ENCODE measurements at regions not wholly inside any gene's neighbourhood (a gene's known extent, or its start where the extent isn't known, plus 50 kb on each side); places are given as distances from the start of the nearest gene placed in this dataset.

GRCh38 chr7:17674943-17675608 lies 265.2 kb downstream of the SNX13 start:
- H4K20me1 ChIP-seq (ENCODE audit: insufficient read depth), result no peaks in the 10 kb centered on the region
- H3K9me2 ChIP-seq (ENCODE audit: insufficient read depth, low read length), result no peaks in the 10 kb centered on the region
- TF ChIP-seq RAD21 (conservative IDR thresholded peaks at IDR 0.05), result no peak
- TF ChIP-seq EP300 (conservative IDR thresholded peaks at IDR 0.05; ENCODE audit: poor library complexity, severe bottlenecking), result no peak
- TF ChIP-seq MXI1 (conservative IDR thresholded peaks at IDR 0.05; ENCODE audit: poor library complexity, severe bottlenecking), result no peak
- TF ChIP-seq CTCF (IDR thresholded peaks at IDR 0.05; ENCODE audit: poor library complexity, severe bottlenecking), result no peak
- no peak for TF ChIP-seq SMC3 (conservative IDR thresholded peaks at IDR 0.05; ENCODE audit: poor library complexity)
- no peak for TF ChIP-seq EZH2 (IDR thresholded peaks at IDR 0.05; ENCODE audit: borderline replicate concordance, insufficient read depth, low read length, poor library complexity, severe bottlenecking)
- TF ChIP-seq TAF1 (IDR thresholded peaks at IDR 0.05; ENCODE audit: low read depth), result no peak
- TF ChIP-seq POLR2AphosphoS5 (IDR thresholded peaks at IDR 0.05), result no peak
- TF ChIP-seq REST (IDR thresholded peaks at IDR 0.05; ENCODE audit: borderline replicate concordance), result no peak
- no peak overlapping the region for H3K9ac ChIP-seq (ENCODE audit: low read length)
- H3K36me3 ChIP-seq (ENCODE audit: insufficient read depth, low read length), result no peaks in the 10 kb centered on the region
- H3F3A ChIP-seq (ENCODE audit: insufficient read depth, low read length, poor library complexity, severe bottlenecking), result no peaks in the 10 kb centered on the region
- H2AFZ ChIP-seq (ENCODE audit: low read depth, low read length), result no peak overlapping the region
- no peak overlapping the region for H3K4me3 ChIP-seq (ENCODE audit: low read length)
- H3K9me3 ChIP-seq (ENCODE audit: low read length), result no peaks in the 10 kb centered on the region
- H3K27me3 ChIP-seq (ENCODE audit: insufficient read depth, low read depth, low read length), result no peaks in the 10 kb centered on the region
- H3K79me2 ChIP-seq (replicated peaks; ENCODE audit: insufficient read depth, low read length), result no peaks in the 10 kb centered on the region
- no peak overlapping the region for H3K27ac ChIP-seq (ENCODE audit: low read length)
- H3K4me2 ChIP-seq (ENCODE audit: low read length), result no peak overlapping the region

- Histone ChIP-seq H3K9me2 (ENCODE audit: insufficient read depth, low read length) (no peaks in the 10 kb centered on the region), H3K9ac (ENCODE audit: low read length) (no peak overlapping the region), H2AFZ (ENCODE audit: low read depth, low read length) (no peak overlapping the region), H3K27me3 (ENCODE audit: insufficient read depth, low read depth, low read length) (no peaks in the 10 kb centered on the region), H3K27ac (ENCODE audit: low read length) (no peak overlapping the region), H4K20me1 (ENCODE audit: insufficient read depth) (no peaks in the 10 kb centered on the region), H3K36me3 (ENCODE audit: insufficient read depth, low read length) (no peaks in the 10 kb centered on the region), H3K4me3 (ENCODE audit: low read length) (no peak overlapping the region), H3K4me2 (ENCODE audit: low read length) (no peak overlapping the region), H3K79me2 (replicated peaks; ENCODE audit: insufficient read depth, low read length) (no peaks in the 10 kb centered on the region), H3K9me3 (ENCODE audit: low read length) (no peaks in the 10 kb centered on the region), H3F3A (ENCODE audit: insufficient read depth, low read length, poor library complexity, severe bottlenecking) (no peaks in the 10 kb centered on the region)
- TF ChIP-seq SMC3 (conservative IDR thresholded peaks at IDR 0.05; ENCODE audit: poor library complexity) (no peak), CTCF (IDR thresholded peaks at IDR 0.05; ENCODE audit: poor library complexity, severe bottlenecking) (no peak), EP300 (conservative IDR thresholded peaks at IDR 0.05; ENCODE audit: poor library complexity, severe bottlenecking) (no peak), RAD21 (conservative IDR thresholded peaks at IDR 0.05) (no peak), MXI1 (conservative IDR thresholded peaks at IDR 0.05; ENCODE audit: poor library complexity, severe bottlenecking) (no peak), EZH2 (IDR thresholded peaks at IDR 0.05; ENCODE audit: borderline replicate concordance, insufficient read depth, low read length, poor library complexity, severe bottlenecking) (no peak), TAF1 (IDR thresholded peaks at IDR 0.05; ENCODE audit: low read depth) (no peak), REST (IDR thresholded peaks at IDR 0.05; ENCODE audit: borderline replicate concordance) (no peak), POLR2AphosphoS5 (IDR thresholded peaks at IDR 0.05) (no peak)
Measured at GRCh38 chr7:17677408-17677807, 262.9 kb downstream of the SNX13 start.
